Hematopoietic multipotent progenitor cell treated with erythropoietin and hydrocortisone succinate and interleukin-3 and kit ligand, for 15 days (in vitro differentiated cells): ENCODE measurements at regions not wholly inside any gene's neighbourhood (a gene's known extent, or its start where the extent isn't known, plus 50 kb on each side); places are given as distances from the start of the nearest gene placed in this dataset.

ENCODE experiments used
- DNase-seq: peaks from one replicate; pipeline ENCODE4 v3.0.0-alpha.2; 2015; ENCODE audit warnings: low spot score

DNA sequence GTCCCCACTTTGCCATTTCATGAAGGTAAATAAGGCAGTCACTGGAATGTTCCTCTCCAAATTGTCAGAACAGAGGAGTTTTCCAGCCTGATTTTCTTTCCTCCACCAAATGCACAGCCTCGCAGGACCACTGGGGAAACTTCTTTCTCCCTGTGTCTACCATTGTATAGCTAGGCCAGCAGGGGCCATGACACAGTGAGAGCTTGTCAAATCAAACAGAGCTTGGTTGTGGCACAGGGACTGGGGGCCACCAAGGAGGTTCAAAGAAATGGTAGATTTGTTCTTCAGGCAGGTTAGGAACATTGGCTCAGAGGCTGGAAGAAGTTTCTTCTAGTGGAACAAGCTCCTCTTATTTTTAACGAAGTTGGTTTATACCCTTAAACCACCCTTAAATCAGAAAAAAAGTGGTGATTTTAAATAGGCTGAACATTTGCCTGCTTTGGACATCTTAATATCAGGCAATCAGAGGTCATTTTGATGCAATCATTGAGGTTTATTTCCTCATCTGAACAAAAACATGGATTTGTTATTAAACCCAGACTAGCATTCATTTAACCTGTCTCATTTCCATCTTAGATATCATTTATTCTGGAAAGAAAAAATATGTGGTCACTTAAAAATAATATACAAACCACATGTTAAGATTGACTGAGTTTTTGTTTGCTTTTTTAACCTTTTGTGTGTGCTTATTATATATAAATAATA is 105.6 kb downstream of the GTPBP8 start:
- DNase-seq = no peak

- DNase-seq = no peak
Observed at GRCh38 chr3:113097960-113098447, 107.2 kb downstream of the GTPBP8 start.

DNA sequence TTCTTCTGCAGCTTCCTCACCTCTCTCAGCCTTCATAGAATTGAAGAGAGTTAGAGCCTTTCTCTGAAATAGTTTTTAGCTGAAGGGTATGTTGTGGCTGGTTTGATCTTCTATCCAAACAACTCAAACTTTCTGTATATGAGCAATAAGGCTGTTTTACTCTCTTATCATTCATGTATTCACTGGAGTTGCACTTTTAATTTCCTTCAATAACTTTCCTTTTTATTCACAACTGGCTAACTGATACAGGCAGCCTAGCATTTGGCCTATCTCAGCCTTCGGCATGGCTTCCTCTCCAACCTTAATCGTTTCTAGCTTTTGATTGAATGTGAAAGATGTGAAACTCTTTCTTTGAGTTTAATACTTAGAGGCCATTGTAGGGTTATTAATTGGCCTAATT is 109.3 kb downstream of the GTPBP8 start:
- no peak for DNase-seq

DNA sequence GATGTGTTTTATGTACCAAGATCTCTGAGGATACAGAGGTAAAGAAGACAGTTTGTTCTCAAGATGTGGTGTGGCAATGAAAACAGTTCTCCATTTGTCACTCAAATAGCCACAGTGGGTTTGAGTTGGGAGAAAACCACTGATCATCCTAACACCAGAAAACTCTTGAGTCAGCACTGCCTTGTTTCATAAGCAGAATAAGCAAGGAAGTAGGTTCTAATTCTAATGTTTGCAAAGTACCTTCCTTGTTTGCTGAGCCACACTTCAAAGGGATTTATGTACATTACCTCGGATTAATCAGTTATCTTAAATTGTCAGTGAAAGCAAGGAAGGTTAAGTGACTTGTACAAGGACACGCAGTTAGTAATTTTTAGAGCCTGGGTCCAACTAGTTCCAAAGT is 107.8 kb upstream of the BOC start:
- no peak for DNase-seq

- no peak for DNase-seq
Observed at GRCh38 chr3:113104357-113105092, 106.8 kb upstream of the BOC start.

DNA sequence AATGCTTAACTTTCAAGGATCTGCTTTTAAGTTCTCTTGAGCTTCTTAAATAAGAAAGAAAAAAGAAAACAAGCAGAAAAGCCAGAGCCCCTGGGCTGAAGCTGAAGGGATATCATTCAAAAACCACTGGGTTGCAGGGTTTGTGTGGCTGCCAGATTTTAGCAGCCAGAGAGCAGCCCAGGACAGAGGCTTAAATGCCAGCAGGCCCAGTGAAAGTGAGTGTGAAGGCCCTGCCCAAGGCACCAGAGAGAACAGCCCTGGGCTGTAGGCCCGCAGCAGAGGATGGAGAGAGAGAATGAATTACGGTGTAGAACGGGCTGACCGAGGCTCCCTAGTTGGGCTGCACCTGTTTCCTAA is 106.3 kb upstream of the BOC start:
- no peak for DNase-seq

DNA sequence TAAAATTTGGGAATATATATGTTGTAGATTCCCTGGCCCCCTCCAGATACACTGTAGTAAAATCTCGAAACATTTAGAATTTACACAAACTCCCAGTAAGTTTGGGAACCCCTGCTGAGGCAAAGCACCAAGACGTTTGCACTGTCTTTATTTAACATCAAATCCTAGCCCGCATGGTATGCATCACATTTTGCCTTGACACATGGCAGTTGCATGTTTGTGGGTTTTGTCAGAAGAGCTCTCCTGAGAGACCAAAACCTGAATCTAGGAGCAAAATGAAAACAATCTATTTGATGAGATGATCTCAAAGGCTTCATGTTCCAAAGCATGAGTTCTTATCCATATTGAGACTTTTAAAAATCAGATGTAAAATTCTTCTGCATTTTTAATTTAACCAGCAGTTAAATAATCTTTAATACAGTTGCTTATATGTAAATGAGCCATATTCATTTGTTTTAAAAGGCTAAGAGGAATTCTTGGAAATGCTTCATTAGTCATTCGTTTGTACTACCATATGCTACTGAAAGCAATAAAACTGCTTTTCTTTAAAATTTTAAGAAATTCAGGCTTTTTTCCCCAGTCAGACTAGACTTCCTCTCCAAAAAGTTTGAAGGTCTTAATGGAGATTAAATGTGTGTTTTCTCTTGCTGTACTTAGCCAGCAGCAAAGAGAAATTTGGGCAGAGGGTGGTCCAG is 105.2 kb upstream of the BOC start:
- DNase-seq = no peak

GRCh38 chr3:113110267-113110666 is 101.1 kb upstream of the BOC start:
- DNase-seq = no peak

DNA sequence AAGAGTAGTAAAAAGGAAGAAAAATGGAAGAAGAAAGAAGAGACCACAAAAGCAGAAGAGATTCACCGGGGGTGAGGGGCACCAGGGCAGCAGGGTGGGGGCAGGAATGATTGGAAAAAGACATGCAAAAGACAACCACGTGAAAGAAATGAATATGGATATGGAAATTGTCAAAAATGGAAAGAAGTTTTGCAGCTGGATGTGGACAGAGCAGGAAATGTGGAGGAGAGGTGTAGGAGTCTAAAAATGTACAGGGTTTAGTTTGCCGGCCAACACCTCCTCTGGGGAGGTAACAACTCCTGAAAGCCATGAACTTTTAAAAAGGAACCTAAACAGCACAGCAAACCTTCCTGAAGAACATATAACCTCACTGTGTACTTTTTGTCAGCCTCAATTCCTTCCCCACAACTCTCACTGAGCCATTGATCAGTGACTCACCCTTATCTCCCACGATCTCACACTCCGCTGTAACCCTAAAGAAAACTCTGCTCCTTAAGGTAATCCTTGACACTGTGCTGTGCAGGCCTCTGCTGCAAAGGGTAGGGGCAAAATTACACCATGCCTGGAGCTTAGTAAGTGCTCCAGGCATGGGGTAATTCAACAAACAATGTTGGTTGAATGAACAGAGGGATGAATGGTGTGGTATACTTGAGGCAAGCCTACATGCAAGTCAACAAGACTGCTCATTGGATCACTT is 100.2 kb upstream of the BOC start:
- no peak for DNase-seq

GRCh38 chr3:113113361-113113760 is 98.0 kb upstream of the BOC start:
- DNase-seq = no peak

DNA sequence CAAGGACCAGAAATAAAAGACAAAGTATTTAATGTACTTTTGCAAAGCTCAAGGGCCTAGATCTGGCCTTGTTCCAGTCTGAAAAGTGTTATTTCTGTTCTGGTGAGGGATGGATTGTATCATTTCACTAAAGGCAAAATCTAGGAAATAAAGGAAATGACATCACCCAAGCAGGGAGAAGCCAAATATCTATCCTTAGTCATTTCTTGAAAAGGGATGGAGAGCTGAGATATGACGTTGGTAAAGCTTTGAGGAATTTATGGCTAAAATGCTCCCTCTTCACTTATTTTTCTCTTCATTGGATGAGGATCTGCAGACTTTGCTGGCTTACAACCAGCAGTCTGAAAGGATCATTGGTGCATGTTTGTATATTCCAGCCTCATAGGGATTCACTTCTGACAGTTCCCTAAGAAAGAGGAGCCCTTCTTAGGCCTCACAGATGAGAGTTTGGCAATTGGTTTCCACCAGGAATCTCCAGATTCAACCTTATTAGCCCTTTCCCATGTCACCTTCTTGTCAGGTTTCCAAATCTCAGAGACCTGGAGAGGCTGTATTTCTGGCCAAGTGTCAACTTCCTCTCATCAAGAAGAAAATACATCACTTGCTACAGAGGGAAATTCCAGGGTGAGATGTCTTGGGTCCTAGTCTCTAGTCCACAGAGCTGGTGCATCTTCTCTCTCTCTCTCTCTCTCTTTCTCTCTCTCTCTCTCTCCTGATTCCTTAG is 93.7 kb upstream of the BOC start:
- no peak for DNase-seq

DNA sequence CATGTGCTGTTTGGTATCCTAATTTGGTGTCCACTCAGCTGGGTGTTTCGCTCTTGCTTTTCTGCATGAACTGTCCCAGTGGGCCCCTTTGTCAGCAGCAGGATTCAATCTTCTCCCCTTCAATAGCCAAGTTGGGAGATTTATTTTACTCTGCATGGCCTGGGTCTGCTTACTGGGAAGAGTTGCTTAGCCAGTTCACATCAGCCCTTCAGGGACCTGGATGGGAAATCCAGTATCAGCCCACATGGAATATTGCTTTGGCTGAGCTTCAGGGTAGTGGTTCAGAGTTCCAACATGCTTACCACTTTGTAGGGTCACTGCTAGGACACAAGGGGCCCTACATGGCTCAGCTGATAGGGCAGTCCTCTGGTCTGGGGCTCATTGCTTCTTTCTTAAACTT is 93.0 kb upstream of the BOC start:
- DNase-seq = no peak

- no peak for DNase-seq
Observed at GRCh38 chr3:113124256-113124830, 87.0 kb upstream of the BOC start.

DNA sequence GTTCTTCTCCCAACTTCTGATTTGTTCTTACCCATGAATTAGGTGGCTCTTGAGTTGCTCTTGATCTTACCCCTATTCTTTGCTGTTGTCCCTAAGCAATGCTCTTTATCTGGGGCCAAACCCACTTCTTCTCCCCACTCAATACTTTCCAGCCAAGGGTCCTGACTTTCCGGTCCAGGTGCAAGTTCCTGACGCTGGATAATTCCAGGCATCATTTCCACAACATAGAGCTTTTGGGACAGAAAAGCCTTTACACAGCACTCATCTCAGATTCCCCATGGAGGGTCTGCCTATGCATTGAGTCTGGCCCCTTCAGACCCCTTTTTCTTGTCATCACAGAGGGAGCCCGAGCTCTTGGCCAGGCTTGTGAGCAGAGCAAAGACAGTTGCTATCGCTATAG is 85.4 kb upstream of the BOC start:
- no peak for DNase-seq

DNA sequence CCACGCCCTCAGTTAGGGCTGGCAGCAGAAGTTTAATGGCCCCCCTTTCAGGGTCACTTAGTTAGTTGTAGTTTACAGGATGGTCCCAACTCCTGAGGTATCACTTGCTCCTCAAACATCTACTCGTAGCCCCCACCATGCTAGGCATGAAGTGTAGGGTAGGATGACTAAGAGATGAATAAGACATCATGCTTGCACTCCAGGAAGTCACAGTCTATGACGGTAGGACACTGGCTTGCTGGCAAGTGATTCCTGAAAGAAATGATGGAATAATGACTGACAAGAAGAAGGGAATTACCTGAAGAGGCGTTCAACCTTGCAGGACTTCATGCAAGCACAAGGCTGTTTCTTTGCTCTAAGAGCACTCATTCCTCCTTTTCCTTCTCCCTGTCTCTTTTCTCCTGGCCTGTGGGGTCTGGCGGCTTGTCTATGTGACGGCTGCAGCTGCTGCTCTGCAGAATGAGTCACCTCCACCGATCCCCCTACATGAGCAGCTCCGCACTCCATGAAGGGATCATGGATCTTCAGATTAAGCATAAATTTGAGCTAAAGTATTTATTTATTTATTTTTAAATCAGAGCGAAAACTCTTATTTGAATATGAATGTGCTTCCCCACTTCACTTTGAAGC is 82.9 kb upstream of the BOC start:
- no peak for DNase-seq

- no peak for DNase-seq
Observed at GRCh38 chr3:113129168-113129567, 82.2 kb upstream of the BOC start.

GRCh38 chr3:113132571-113132996 is 78.8 kb upstream of the BOC start:
- DNase-seq = no peak

GRCh38 chr3:113133140-113133539 is 78.2 kb upstream of the BOC start:
- DNase-seq = no peak

DNA sequence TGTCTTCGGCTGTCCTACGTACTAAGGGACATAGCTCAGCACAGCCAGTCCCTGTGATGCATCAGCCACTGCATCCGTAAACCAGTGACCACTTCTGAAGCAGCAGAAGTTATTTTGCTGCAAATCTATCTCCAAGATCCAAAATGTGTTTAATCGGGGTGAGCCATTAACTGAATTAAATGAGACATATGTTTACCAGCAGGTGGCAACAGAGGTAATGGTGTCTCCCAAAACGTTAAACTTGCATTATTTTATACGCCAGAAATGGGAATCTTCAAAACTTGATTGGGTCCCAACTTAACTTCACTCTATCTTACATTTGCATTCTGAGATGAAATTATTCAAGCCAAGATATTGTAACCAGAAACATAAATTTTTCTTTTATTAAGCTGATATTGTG is 75.3 kb upstream of the BOC start:
- peak; percentile 17 for DNase-seq

DNA sequence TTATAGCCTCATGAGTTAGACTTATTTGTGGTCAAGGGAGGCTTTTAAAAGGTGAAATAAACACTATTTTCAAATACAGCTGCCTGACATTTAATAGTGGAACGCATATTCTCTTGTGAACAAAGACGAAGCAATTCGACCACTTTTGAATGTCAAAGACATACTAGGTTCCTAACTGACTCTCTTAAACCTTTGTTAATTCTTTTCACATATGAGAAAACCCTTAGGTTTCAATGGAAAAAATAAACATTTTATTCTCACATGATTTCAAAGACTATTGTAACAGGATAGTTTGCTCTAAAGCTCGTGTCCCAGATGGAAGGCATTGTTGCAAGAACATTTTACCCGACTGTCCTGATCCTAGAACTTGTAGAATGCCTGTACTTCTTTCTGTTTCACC is 74.8 kb upstream of the BOC start:
- DNase-seq = no peak
